ENCODE measurements at regions not wholly inside any gene's neighbourhood (a gene's known extent, or its start where the extent isn't known, plus 50 kb on each side); places are given as distances from the start of the nearest gene placed in this dataset.

- TF ChIP-seq CTCF (IDR thresholded peaks at IDR 0.05) = no peak
- H3K27ac ChIP-seq = no peak overlapping the region
- no peak for DNase-seq (ENCODE audit: low spot score)
- no peak overlapping the region for H3K4me3 ChIP-seq
These were observed 107.8 kb upstream of the OSMR start for GRCh38 chr5:38737976-38738375.

GRCh38 chr5:38739011-38739704 is 106.7 kb upstream of the OSMR start:
- no peak for DNase-seq (ENCODE audit: low spot score)
- no peak for TF ChIP-seq CTCF (IDR thresholded peaks at IDR 0.05)
- Histone ChIP-seq H3K27ac (no peak overlapping the region), H3K4me3 (no peak overlapping the region)

GRCh38 chr5:38739705-38740045 is 106.1 kb upstream of the OSMR start:
- H3K27ac ChIP-seq = no peak overlapping the region
- no peak for DNase-seq (ENCODE audit: low spot score)
- no peak overlapping the region for H3K4me3 ChIP-seq
- TF ChIP-seq CTCF (IDR thresholded peaks at IDR 0.05) = no peak

- no peak overlapping the region for H3K27ac ChIP-seq
- no peak for TF ChIP-seq CTCF (IDR thresholded peaks at IDR 0.05)
- H3K4me3 ChIP-seq = no peak overlapping the region
- no peak for DNase-seq (ENCODE audit: low spot score)
These were observed 103.0 kb upstream of the OSMR start for GRCh38 chr5:38742821-38743220.

- no peak for TF ChIP-seq CTCF (IDR thresholded peaks at IDR 0.05)
- no peak overlapping the region for H3K27ac ChIP-seq
- no peak for DNase-seq (ENCODE audit: low spot score)
- no peak overlapping the region for H3K4me3 ChIP-seq
These were observed 102.2 kb upstream of the OSMR start for GRCh38 chr5:38743562-38743961.

- Histone ChIP-seq H3K4me3 (no peak overlapping the region), H3K27ac (no peak overlapping the region)
- no peak for DNase-seq (ENCODE audit: low spot score)
- TF ChIP-seq CTCF (IDR thresholded peaks at IDR 0.05) = no peak
These were observed 99.7 kb upstream of the OSMR start for GRCh38 chr5:38745836-38746732.

- H3K4me3 ChIP-seq = no peak overlapping the region
- H3K27ac ChIP-seq = no peak overlapping the region
- DNase-seq (ENCODE audit: low spot score) = no peak
- no peak for TF ChIP-seq CTCF (IDR thresholded peaks at IDR 0.05)
These were observed 96.0 kb upstream of the OSMR start for GRCh38 chr5:38749861-38750260.
